CD4-positive, alpha-beta memory T cell (primary cell): ENCODE measurements at regions not wholly inside any gene's neighbourhood (a gene's known extent, or its start where the extent isn't known, plus 50 kb on each side); places are given as distances from the start of the nearest gene placed in this dataset.

ENCODE experiments used
- CTCF ChIA-PET: fragments of 350-600 bp; sonication (Branson Sonifier 250); formaldehyde crosslinking; loops from one replicate; lab custom pipeline; 2021; ENCODE audit warnings: inconsistent platforms; ENCODE audit not compliant: partially characterized antibody; lab: Charles Lee
- POLR2A ChIA-PET: fragments of 350-600 bp; sonication (Branson Sonifier 250); formaldehyde crosslinking; loops from one replicate; lab custom pipeline; 2021; ENCODE audit not compliant: partially characterized antibody; lab: Charles Lee
- DNase-seq, 5 donors: peaks; one replicate each; pipeline versions ENCODE4 v3.0.0 to v3.0.0-alpha.2; 2020 to 2022; ENCODE audit warnings: mixed read lengths in 1 of 5
- H3K27ac ChIP-seq: one replicate; pipeline ENCODE4 v1.7.0; 2013; ENCODE audit warnings: low read depth, low read length
- H3K27me3 ChIP-seq: 2 replicates; pipeline ENCODE4 v1.7.0; 2013; ENCODE audit warnings: mild to moderate bottlenecking, low read length, moderate library complexity; ENCODE audit not compliant: insufficient read depth
- H3K36me3 ChIP-seq: 2 replicates; pipeline ENCODE4 v1.7.0; 2013; ENCODE audit warnings: mild to moderate bottlenecking, low read length, moderate library complexity; ENCODE audit not compliant: insufficient read depth
- H3K4me1 ChIP-seq: 2 replicates; pipeline ENCODE4 v1.7.0; 2013; ENCODE audit warnings: mild to moderate bottlenecking, low read length, moderate library complexity; ENCODE audit not compliant: insufficient read depth
- H3K4me3 ChIP-seq, 2 donors: one replicate each; pipeline ENCODE4 v1.7.0; 2013; ENCODE audit warnings: low read length in 2 of 2, mild to moderate bottlenecking in 1 of 2
- H3K9me3 ChIP-seq, 2 donors: one replicate each; pipeline ENCODE4 v1.7.0; 2013; ENCODE audit warnings: low read length in 2 of 2, control low read depth in 1 of 2; ENCODE audit not compliant: control insufficient read depth in 1 of 2
- H3K27ac Mint-ChIP-seq, 7 donors: one replicate each; pipeline ENCODE4 v1.8.0; 2020 to 2021; ENCODE audit warnings: mixed read lengths in 7 of 7, mild to moderate bottlenecking in 6 of 7, inconsistent platforms in 3 of 7, moderate library complexity in 3 of 7
- H3K27me3 Mint-ChIP-seq, 2 donors: one replicate each; pipeline ENCODE4 v1.8.0; 2020 to 2021; ENCODE audit warnings: mixed read lengths in 2 of 2
- H3K36me3 Mint-ChIP-seq, 2 donors: one replicate each; pipeline ENCODE4 v1.8.0; 2020 to 2021; ENCODE audit warnings: mixed read lengths in 2 of 2, inconsistent platforms in 1 of 2, mild to moderate bottlenecking in 1 of 2
- H3K4me1 Mint-ChIP-seq, 4 donors: one replicate each; pipeline ENCODE4 v1.8.0; 2020 to 2021; ENCODE audit warnings: mixed read lengths in 4 of 4, mild to moderate bottlenecking in 1 of 4
- H3K4me3 Mint-ChIP-seq, 8 donors: one replicate each; pipeline ENCODE4 v1.8.0; 2020 to 2021; ENCODE audit warnings: mixed read lengths in 8 of 8, mild to moderate bottlenecking in 7 of 8, moderate library complexity in 6 of 8, inconsistent platforms in 3 of 8
- H3K9me3 Mint-ChIP-seq, 8 donors: one replicate each; pipeline ENCODE4 v1.8.0; 2020 to 2021; ENCODE audit warnings: mixed read lengths in 8 of 8, mild to moderate bottlenecking in 5 of 8, inconsistent platforms in 3 of 8, moderate library complexity in 1 of 8
- intact Hi-C: fragments of 100-400 bp; cut with micrococcal nuclease; formaldehyde crosslinking; loops from one replicate; pipeline ENCODE4 v1.15.1; 2023

GRCh38 chr5:36365896-36366295 is 64.2 kb upstream of the RANBP3L start:
- peaks cover 0 to 4% (median 0%) of the 10 kb centered on the region in 8 donors for H3K9me3 Mint-ChIP-seq
- Histone ChIP-seq H3K4me1 (no peaks in the 10 kb centered on the region), H3K27ac (no peak overlapping the region), H3K27me3 (no peaks in the 10 kb centered on the region), H3K4me3 (no peak overlapping the region), H3K36me3 (no peaks in the 10 kb centered on the region), H3K9me3 (no peaks in the 10 kb centered on the region)
- no peaks in the 10 kb centered on the region for H3K36me3 Mint-ChIP-seq
- intact Hi-C loops = no loop called here
- no peak for DNase-seq
- H3K27ac Mint-ChIP-seq = no peak overlapping the region
- no peak overlapping the region for H3K4me3 Mint-ChIP-seq
- ChIA-PET CTCF (no interaction called here), POLR2A (no interaction called here)
- peaks cover 0 to 5% (median under 1%) of the 10 kb centered on the region in 4 donors for H3K4me1 Mint-ChIP-seq
- peaks cover 2 to 4% of the 10 kb centered on the region in 2 donors for H3K27me3 Mint-ChIP-seq

GRCh38 chr5:36366883-36367282 is 65.2 kb upstream of the RANBP3L start:
- POLR2A ChIA-PET = no interaction called here
- CTCF ChIA-PET = no interaction called here
- Histone ChIP-seq H3K36me3 (no peaks in the 10 kb centered on the region), H3K27ac (no peak overlapping the region), H3K9me3 (no peaks in the 10 kb centered on the region), H3K27me3 (no peaks in the 10 kb centered on the region), H3K4me3 (no peak overlapping the region), H3K4me1 (no peaks in the 10 kb centered on the region)
- no peak overlapping the region for H3K4me3 Mint-ChIP-seq
- DNase-seq = no peak
- no peak overlapping the region for H3K27ac Mint-ChIP-seq
- H3K9me3 Mint-ChIP-seq = peaks cover 0 to 4% (median 0%) of the 10 kb centered on the region in 8 donors
- no peaks in the 10 kb centered on the region for H3K36me3 Mint-ChIP-seq
- intact Hi-C loops = no loop called here
- H3K27me3 Mint-ChIP-seq = peaks cover 4 to 6% of the 10 kb centered on the region in 2 donors
- peaks cover 0 to 5% (median under 1%) of the 10 kb centered on the region in 4 donors for H3K4me1 Mint-ChIP-seq

GRCh38 chr5:36367524-36367923 is 65.8 kb upstream of the RANBP3L start:
- Histone ChIP-seq H3K36me3 (no peaks in the 10 kb centered on the region), H3K9me3 (no peaks in the 10 kb centered on the region), H3K4me3 (no peak overlapping the region), H3K27ac (no peak overlapping the region), H3K27me3 (no peaks in the 10 kb centered on the region), H3K4me1 (no peaks in the 10 kb centered on the region)
- POLR2A ChIA-PET = no interaction called here
- CTCF ChIA-PET = no interaction called here
- Mint-ChIP-seq H3K27me3 (peaks cover 4 to 6% of the 10 kb centered on the region in 2 donors), H3K9me3 (peaks cover 0 to 4% (median 0%) of the 10 kb centered on the region in 8 donors), H3K27ac (no peak overlapping the region), H3K4me1 (peaks cover 0 to 5% (median under 1%) of the 10 kb centered on the region in 4 donors), H3K4me3 (no peak overlapping the region), H3K36me3 (no peaks in the 10 kb centered on the region)
- no peak for DNase-seq
- intact Hi-C loops = no loop called here

- H3K27me3 ChIP-seq = no peaks in the 10 kb centered on the region
- Mint-ChIP-seq H3K4me1 (peaks cover 0 to 5% (median under 1%) of the 10 kb centered on the region in 4 donors), H3K9me3 (peaks cover 0 to 4% (median 0%) of the 10 kb centered on the region in 8 donors), H3K27me3 (peaks cover 6% of the 10 kb centered on the region in 2 donors), H3K4me3 (no peak overlapping the region), H3K36me3 (no peaks in the 10 kb centered on the region), H3K27ac (no peak overlapping the region)
- no peaks in the 10 kb centered on the region for H3K36me3 ChIP-seq
- intact Hi-C loops = no loop called here
- DNase-seq = no peak
- H3K9me3 ChIP-seq = no peaks in the 10 kb centered on the region
- no peak overlapping the region for H3K27ac ChIP-seq
- CTCF ChIA-PET = interaction anchor here (1.2 kb wide), 1 partner anchor 128 kb away, joined by 3 read pairs; the partner anchor contains the start of gene NADK2
- no peaks in the 10 kb centered on the region for H3K4me1 ChIP-seq
- POLR2A ChIA-PET = no interaction called here
- no peak overlapping the region for H3K4me3 ChIP-seq
Observed at GRCh38 chr5:36369219-36369690, 67.6 kb upstream of the RANBP3L start.

GRCh38 chr5:36370073-36370472 is 68.4 kb upstream of the RANBP3L start:
- no peaks in the 10 kb centered on the region for H3K27me3 ChIP-seq
- peaks cover 0 to 3% (median under 1%) of the 10 kb centered on the region in 4 donors for H3K4me1 Mint-ChIP-seq
- no peak overlapping the region for H3K4me3 ChIP-seq
- no peak for DNase-seq
- no peaks in the 10 kb centered on the region for H3K36me3 Mint-ChIP-seq
- intact Hi-C loops = no loop called here
- H3K4me1 ChIP-seq = no peaks in the 10 kb centered on the region
- H3K9me3 ChIP-seq = no peaks in the 10 kb centered on the region
- no peak overlapping the region for H3K27ac ChIP-seq
- no peak overlapping the region for H3K27ac Mint-ChIP-seq
- ChIA-PET CTCF (no interaction called here), POLR2A (no interaction called here)
- H3K4me3 Mint-ChIP-seq = no peak overlapping the region
- peaks cover 0 to 4% (median 0%) of the 10 kb centered on the region in 8 donors for H3K9me3 Mint-ChIP-seq
- peaks cover 6% of the 10 kb centered on the region in 2 donors for H3K27me3 Mint-ChIP-seq
- H3K36me3 ChIP-seq = no peaks in the 10 kb centered on the region

- Histone ChIP-seq H3K27ac (no peak overlapping the region), H3K27me3 (no peaks in the 10 kb centered on the region), H3K4me1 (no peaks in the 10 kb centered on the region), H3K4me3 (no peak overlapping the region), H3K36me3 (no peaks in the 10 kb centered on the region), H3K9me3 (no peaks in the 10 kb centered on the region)
- no peak overlapping the region for H3K4me3 Mint-ChIP-seq
- peaks cover 0 to 5% (median 0%) of the 10 kb centered on the region in 8 donors for H3K9me3 Mint-ChIP-seq
- H3K36me3 Mint-ChIP-seq = no peaks in the 10 kb centered on the region
- peaks cover 0 to 3% (median under 1%) of the 10 kb centered on the region in 4 donors for H3K4me1 Mint-ChIP-seq
- intact Hi-C loops = no loop called here
- peaks cover 6% of the 10 kb centered on the region in 2 donors for H3K27me3 Mint-ChIP-seq
- ChIA-PET CTCF (no interaction called here), POLR2A (no interaction called here)
- DNase-seq = no peak
- no peak overlapping the region for H3K27ac Mint-ChIP-seq
Observed at GRCh38 chr5:36371366-36371765, 69.7 kb upstream of the RANBP3L start.

- intact Hi-C loops = no loop called here
Observed at GRCh38 chr5:36373527-36374086, 71.9 kb upstream of the RANBP3L start.

More at GRCh38 chr5:36373527-36374086, 71.9 kb upstream of the RANBP3L start:
- ChIA-PET POLR2A (no interaction called here), CTCF (no interaction called here)
- Histone ChIP-seq H3K4me1 (no peaks in the 10 kb centered on the region), H3K27me3 (no peaks in the 10 kb centered on the region), H3K4me3 (no peak overlapping the region), H3K9me3 (no peaks in the 10 kb centered on the region), H3K36me3 (no peaks in the 10 kb centered on the region), H3K27ac (no peak overlapping the region)
- no peak overlapping the region for H3K27ac Mint-ChIP-seq
- H3K4me3 Mint-ChIP-seq = no peak overlapping the region
- no peaks in the 10 kb centered on the region for H3K4me1 Mint-ChIP-seq
- DNase-seq = no peak
- H3K9me3 Mint-ChIP-seq = peaks cover 0 to 7% (median 0%) of the 10 kb centered on the region in 8 donors
- peaks cover 2 to 6% of the 10 kb centered on the region in 2 donors for H3K27me3 Mint-ChIP-seq
- no peaks in the 10 kb centered on the region for H3K36me3 Mint-ChIP-seq
